GM23248 (cell line): ENCODE measurements at regions not wholly inside any gene's neighbourhood (a gene's known extent, or its start where the extent isn't known, plus 50 kb on each side); places are given as distances from the start of the nearest gene placed in this dataset.

ENCODE experiments used
- EZH2 ChIP-seq: fragments of 200-600 bp; sonication (generic); IDR thresholded peaks from 2 replicates; pipeline ENCODE4 v1.6.1; 2018; ENCODE audit warnings: antibody characterized with exemption, mild to moderate bottlenecking; ENCODE audit not compliant: insufficient read depth, poor library complexity, severe bottlenecking
- EZH2phosphoT487 ChIP-seq: fragments of 200-600 bp; sonication (generic); IDR thresholded peaks from 2 replicates; pipeline ENCODE4 v1.6.1; 2018; ENCODE audit warnings: antibody characterized with exemption, moderate library complexity, mild to moderate bottlenecking, low read depth; ENCODE audit not compliant: insufficient read depth

- TF ChIP-seq EZH2phosphoT487 (no peak), EZH2 (no peak)
Measured at GRCh38 chr9:18074041-18074440, 399.9 kb upstream of the ADAMTSL1 start.
